Nephron progenitor cell (in vitro differentiated cells): ENCODE measurements at regions not wholly inside any gene's neighbourhood (a gene's known extent, or its start where the extent isn't known, plus 50 kb on each side); places are given as distances from the start of the nearest gene placed in this dataset.

ENCODE experiments used
- DNase-seq: peaks from one replicate; pipeline ENCODE4 v3.0.0; 2021
- H3K27ac Mint-ChIP-seq: 2 replicates; pipeline ENCODE4 v1.8.0; 2021; ENCODE audit warnings: mild to moderate bottlenecking, moderate library complexity, mixed read lengths
- H3K27me3 Mint-ChIP-seq: 2 replicates; pipeline ENCODE4 v1.8.0; 2021; ENCODE audit warnings: mild to moderate bottlenecking, low read depth, mixed read lengths; ENCODE audit not compliant: poor library complexity
- H3K36me3 Mint-ChIP-seq: 2 replicates; pipeline ENCODE4 v1.8.0; 2021; ENCODE audit warnings: low read depth, mixed read lengths
- H3K4me1 Mint-ChIP-seq: 2 replicates; pipeline ENCODE4 v1.8.0; 2021; ENCODE audit warnings: mixed read lengths
- H3K4me3 Mint-ChIP-seq: 2 replicates; pipeline ENCODE4 v1.8.0; 2021; ENCODE audit warnings: mild to moderate bottlenecking, moderate library complexity, mixed read lengths
- H3K9me3 Mint-ChIP-seq: 2 replicates; pipeline ENCODE4 v1.8.0; 2021; ENCODE audit warnings: mild to moderate bottlenecking, moderate library complexity, mixed read lengths
- TF ChIP-seq, protein P1 (sequence below): fragments of 200-600 bp; sonication (generic); IDR thresholded peaks from 2 replicates; pipeline ENCODE4 v1.5.0; 2021; ENCODE audit warnings: antibody characterized with exemption

DNA sequence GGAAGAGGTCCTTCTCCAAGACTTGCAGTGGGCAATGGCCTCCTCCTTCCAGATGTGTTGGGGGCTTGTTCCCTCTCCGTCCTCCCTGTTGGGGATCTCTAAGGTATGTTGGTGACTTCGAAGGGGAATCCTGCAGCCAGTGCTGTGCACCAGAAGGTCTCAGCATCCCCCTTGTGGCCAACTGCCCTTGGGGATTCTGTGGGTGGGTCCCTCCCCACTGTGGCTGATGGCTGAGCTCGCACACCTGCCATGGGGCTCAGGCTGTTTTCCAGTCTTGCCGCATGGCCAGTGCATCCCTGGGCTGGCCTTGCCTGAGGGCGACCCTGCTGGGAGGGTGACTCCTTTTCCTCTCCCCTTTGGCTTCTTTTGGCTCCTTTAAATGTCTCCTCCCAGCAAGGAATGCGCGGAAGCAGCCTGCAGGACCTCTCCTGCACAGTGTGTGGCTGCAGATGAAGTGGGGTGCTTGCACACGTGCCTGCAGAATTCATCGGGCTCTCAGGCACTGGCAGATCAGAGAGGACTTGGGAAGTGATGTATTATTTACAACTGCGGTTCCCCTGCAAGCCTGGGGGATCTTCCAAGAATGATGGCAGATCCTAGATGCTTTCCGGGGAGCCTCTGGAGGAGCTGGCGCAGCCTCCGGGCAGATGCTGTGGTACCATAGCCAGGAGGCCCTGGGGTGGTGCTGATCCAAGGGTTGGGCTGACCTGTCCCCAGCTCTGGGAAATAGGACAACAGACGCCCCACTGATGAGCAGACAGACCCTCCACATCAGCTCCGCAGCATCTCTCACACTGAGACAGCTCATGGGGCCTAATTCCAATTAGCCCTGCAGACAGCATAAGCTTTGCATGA lies 410.0 kb downstream of the TCERG1L start:
- no peaks in the 10 kb centered on the region for H3K4me1 Mint-ChIP-seq
- H3K36me3 Mint-ChIP-seq: no peaks in the 10 kb centered on the region
- H3K27ac Mint-ChIP-seq: no peak overlapping the region
- H3K9me3 Mint-ChIP-seq: no peaks in the 10 kb centered on the region
- no peak overlapping the region for H3K4me3 Mint-ChIP-seq
- peaks cover 34% of the 10 kb centered on the region for H3K27me3 Mint-ChIP-seq
- no peak for DNase-seq
- TF ChIP-seq, protein P1, sequence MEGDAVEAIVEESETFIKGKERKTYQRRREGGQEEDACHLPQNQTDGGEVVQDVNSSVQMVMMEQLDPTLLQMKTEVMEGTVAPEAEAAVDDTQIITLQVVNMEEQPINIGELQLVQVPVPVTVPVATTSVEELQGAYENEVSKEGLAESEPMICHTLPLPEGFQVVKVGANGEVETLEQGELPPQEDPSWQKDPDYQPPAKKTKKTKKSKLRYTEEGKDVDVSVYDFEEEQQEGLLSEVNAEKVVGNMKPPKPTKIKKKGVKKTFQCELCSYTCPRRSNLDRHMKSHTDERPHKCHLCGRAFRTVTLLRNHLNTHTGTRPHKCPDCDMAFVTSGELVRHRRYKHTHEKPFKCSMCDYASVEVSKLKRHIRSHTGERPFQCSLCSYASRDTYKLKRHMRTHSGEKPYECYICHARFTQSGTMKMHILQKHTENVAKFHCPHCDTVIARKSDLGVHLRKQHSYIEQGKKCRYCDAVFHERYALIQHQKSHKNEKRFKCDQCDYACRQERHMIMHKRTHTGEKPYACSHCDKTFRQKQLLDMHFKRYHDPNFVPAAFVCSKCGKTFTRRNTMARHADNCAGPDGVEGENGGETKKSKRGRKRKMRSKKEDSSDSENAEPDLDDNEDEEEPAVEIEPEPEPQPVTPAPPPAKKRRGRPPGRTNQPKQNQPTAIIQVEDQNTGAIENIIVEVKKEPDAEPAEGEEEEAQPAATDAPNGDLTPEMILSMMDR: no peak

DNA sequence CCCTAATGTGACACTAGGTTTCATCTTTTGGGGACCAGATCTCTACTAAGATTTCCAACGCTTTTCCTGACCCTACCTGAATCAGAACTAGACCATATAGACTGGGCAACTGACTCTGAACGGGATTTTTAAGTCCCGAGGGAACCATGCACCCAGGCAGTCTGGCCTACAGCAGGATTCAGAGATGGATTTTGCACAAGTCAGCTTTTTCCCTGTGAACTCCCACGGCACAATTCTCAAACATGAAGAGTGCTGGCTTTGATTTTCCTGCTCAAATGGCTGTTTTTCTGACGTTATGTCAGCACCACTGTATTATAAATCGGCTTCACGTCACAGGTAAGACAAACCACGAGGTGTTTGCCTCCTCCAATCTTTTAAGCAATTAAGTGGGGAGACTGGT lies 409.1 kb downstream of the TCERG1L start:
- no peak overlapping the region for H3K27ac Mint-ChIP-seq
- no peaks in the 10 kb centered on the region for H3K4me1 Mint-ChIP-seq
- no peaks in the 10 kb centered on the region for H3K9me3 Mint-ChIP-seq
- no peak for DNase-seq
- no peaks in the 10 kb centered on the region for H3K36me3 Mint-ChIP-seq
- H3K4me3 Mint-ChIP-seq: no peak overlapping the region
- TF ChIP-seq, protein P1: no peak
- peaks cover 33% of the 10 kb centered on the region for H3K27me3 Mint-ChIP-seq

GRCh38 chr10:130902929-130903328 lies 408.6 kb downstream of the TCERG1L start:
- Mint-ChIP-seq H3K4me3 (no peak overlapping the region), H3K36me3 (no peaks in the 10 kb centered on the region), H3K27ac (no peak overlapping the region), H3K4me1 (no peaks in the 10 kb centered on the region), H3K27me3 (peaks cover 32% of the 10 kb centered on the region), H3K9me3 (no peaks in the 10 kb centered on the region)
- DNase-seq: no peak
- TF ChIP-seq, protein P1: no peak

- no peaks in the 10 kb centered on the region for H3K36me3 Mint-ChIP-seq
- H3K27ac Mint-ChIP-seq: no peak overlapping the region
- peaks cover 30% of the 10 kb centered on the region for H3K27me3 Mint-ChIP-seq
- no peaks in the 10 kb centered on the region for H3K4me1 Mint-ChIP-seq
- H3K4me3 Mint-ChIP-seq: no peak overlapping the region
- TF ChIP-seq, protein P1: no peak
- peaks cover 7% of the 10 kb centered on the region for H3K9me3 Mint-ChIP-seq
- no peak for DNase-seq
These were observed 406.8 kb downstream of the TCERG1L start for GRCh38 chr10:130904676-130905075.

DNA sequence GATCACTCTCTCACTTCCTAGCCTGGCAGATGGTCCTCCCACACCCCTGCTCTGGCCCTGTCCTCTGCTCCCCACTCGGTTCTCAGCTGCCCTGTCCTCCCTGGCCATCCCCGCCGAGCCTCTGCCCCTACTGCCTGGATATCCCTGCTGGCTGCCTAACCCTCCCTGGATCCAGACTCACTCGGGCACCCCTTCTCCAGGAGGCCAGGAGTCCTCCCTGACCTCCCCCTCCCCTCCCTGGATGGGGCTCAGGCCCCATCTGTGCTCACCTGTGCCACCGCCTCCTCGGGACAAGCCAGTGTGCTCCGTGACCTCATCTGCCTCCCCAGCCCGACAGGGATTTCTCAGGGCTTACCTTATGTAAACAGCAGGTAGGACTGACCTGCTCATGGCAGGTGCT lies 406.1 kb downstream of the TCERG1L start:
- no peaks in the 10 kb centered on the region for H3K4me1 Mint-ChIP-seq

More for the DNA sequence above, 406.1 kb downstream of the TCERG1L start:
- TF ChIP-seq, protein P1: no peak
- Mint-ChIP-seq H3K27ac (no peak overlapping the region), H3K4me3 (no peak overlapping the region), H3K9me3 (peaks cover 13% of the 10 kb centered on the region), H3K27me3 (peaks cover 30% of the 10 kb centered on the region), H3K36me3 (no peaks in the 10 kb centered on the region)
- DNase-seq: no peak
